ENCODE measurements at regions not wholly inside any gene's neighbourhood (a gene's known extent, or its start where the extent isn't known, plus 50 kb on each side); places are given as distances from the start of the nearest gene placed in this dataset.

DNA sequence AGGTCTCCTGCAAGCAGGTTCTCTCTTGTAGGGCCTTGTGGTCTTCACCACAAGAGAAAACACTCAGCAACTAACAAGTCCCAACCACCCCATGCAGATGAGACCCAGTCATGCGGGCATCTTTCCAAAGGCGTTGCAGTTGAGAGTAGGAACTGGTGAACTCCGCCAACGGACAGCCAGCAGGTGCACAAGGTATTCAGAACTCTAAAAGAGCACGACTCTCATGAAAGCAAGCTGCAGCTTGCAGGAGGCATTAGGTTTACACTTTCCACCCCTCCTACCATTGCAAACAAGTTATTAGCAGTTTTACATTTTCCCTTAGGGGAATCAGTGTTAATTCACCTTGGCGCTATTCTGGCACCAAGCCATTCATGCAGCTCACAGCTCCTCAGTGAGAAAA lies 173.4 kb upstream of the KIT start:
- TF ChIP-seq SIN3A (IDR thresholded peaks at IDR 0.05; ENCODE audit: borderline replicate concordance, insufficient read depth, low read length) (no peak), POLR2AphosphoS5 (IDR thresholded peaks at IDR 0.05; ENCODE audit: low read depth, low read length) (no peak), REST (IDR thresholded peaks at IDR 0.05; ENCODE audit: insufficient read depth in 1 of 2, low read depth in 2 of 2, low read length in 2 of 2) (no peak), TAF1 (IDR thresholded peaks at IDR 0.05; ENCODE audit: borderline replicate concordance, insufficient read depth, low read length) (no peak)
